Glutamatergic neuron (in vitro differentiated cells): ENCODE measurements at regions not wholly inside any gene's neighbourhood (a gene's known extent, or its start where the extent isn't known, plus 50 kb on each side); places are given as distances from the start of the nearest gene placed in this dataset.

Experiments
- DNase-seq: peaks from one replicate; pipeline ENCODE4 v3.0.0; 2022
- H3K27ac Mint-ChIP-seq: one replicate; pipeline ENCODE4 v1.8.0; 2020; ENCODE audit warnings: mild to moderate bottlenecking, mixed read lengths, inconsistent platforms; ENCODE audit not compliant: unreplicated experiment
- H3K27me3 Mint-ChIP-seq: one replicate; pipeline ENCODE4 v1.8.0; 2020; ENCODE audit warnings: mild to moderate bottlenecking, moderate library complexity, mixed read lengths, inconsistent platforms; ENCODE audit not compliant: unreplicated experiment
- H3K36me3 Mint-ChIP-seq: one replicate; pipeline ENCODE4 v1.8.0; 2020; ENCODE audit warnings: mild to moderate bottlenecking, mixed read lengths, inconsistent platforms; ENCODE audit not compliant: unreplicated experiment
- H3K4me1 Mint-ChIP-seq: one replicate; pipeline ENCODE4 v1.8.0; 2020; ENCODE audit warnings: mild to moderate bottlenecking, low read depth, mixed read lengths, inconsistent platforms; ENCODE audit not compliant: unreplicated experiment
- H3K4me3 Mint-ChIP-seq: one replicate; pipeline ENCODE4 v1.8.0; 2020; ENCODE audit warnings: mild to moderate bottlenecking, mixed read lengths, inconsistent platforms; ENCODE audit not compliant: unreplicated experiment
- H3K9me3 Mint-ChIP-seq: one replicate; pipeline ENCODE4 v1.8.0; 2020; ENCODE audit warnings: mild to moderate bottlenecking, moderate library complexity, mixed read lengths, inconsistent platforms; ENCODE audit not compliant: unreplicated experiment
- TF ChIP-seq, protein P1 (sequence below): fragments of 200-600 bp; sonication (generic); IDR thresholded peaks from one replicate; pipeline ENCODE4 v1.5.0; 2021; ENCODE audit not compliant: partially characterized antibody, unreplicated experiment

DNA sequence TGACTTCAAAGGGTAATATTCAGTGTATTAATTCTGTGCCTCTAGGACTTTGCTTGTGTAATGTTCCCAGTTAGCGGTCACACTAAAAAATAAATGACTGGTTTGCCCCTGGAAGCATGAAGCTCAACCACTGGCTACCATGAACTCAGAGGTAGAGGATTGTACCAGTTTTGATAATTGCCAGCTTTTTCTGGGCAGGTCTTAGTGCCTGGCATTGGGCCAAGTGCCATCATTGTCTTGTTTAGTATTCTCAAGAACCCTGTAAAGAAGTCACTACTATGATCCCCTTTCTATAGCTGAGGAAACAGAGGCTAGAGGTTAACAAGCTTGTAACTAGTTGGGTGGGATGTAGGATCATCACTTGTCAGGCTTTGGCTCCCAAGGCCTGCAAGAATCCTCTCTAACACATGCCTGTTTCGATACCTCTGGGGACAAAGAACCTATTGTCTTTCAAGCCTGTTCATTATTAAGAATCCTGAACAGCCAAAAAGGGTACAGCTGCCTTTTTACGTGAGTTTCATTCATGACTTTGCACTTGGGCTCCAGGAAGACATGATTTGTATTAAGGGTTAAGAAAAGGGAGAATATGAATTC, 121.9 kb upstream of the JUN start:
- no peak for DNase-seq
- TF ChIP-seq, protein P1, sequence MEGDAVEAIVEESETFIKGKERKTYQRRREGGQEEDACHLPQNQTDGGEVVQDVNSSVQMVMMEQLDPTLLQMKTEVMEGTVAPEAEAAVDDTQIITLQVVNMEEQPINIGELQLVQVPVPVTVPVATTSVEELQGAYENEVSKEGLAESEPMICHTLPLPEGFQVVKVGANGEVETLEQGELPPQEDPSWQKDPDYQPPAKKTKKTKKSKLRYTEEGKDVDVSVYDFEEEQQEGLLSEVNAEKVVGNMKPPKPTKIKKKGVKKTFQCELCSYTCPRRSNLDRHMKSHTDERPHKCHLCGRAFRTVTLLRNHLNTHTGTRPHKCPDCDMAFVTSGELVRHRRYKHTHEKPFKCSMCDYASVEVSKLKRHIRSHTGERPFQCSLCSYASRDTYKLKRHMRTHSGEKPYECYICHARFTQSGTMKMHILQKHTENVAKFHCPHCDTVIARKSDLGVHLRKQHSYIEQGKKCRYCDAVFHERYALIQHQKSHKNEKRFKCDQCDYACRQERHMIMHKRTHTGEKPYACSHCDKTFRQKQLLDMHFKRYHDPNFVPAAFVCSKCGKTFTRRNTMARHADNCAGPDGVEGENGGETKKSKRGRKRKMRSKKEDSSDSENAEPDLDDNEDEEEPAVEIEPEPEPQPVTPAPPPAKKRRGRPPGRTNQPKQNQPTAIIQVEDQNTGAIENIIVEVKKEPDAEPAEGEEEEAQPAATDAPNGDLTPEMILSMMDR: no peak
- Mint-ChIP-seq H3K4me3 (no peak overlapping the region), H3K36me3 (no peaks in the 10 kb centered on the region), H3K27ac (no peak overlapping the region), H3K9me3 (peaks cover 5% of the 10 kb centered on the region), H3K4me1 (peaks cover 4% of the 10 kb centered on the region), H3K27me3 (peaks cover 2% of the 10 kb centered on the region)

DNA sequence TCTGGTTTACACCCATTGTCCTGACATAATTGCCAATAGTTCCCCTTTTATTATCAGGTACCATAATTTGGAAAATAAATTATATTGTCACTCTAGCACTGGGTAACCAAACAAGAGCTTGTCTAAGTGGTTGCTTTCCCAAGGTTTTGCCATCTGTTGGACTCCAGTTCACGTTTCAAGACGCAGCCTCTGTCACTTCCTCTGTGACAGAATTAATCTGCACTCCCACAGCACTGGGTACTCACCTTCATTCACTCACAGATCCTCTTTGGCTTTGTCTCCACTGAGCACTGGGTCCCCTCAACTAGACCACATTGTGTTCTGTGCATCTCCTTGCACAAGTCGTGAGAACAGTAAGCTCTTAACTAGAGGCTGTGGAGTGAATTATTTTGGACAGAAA, 123.6 kb upstream of the JUN start:
- H3K27me3 Mint-ChIP-seq: no peaks in the 10 kb centered on the region
- TF ChIP-seq, protein P1: no peak
- no peak overlapping the region for H3K4me3 Mint-ChIP-seq
- H3K4me1 Mint-ChIP-seq: no peaks in the 10 kb centered on the region
- peaks cover 5% of the 10 kb centered on the region for H3K9me3 Mint-ChIP-seq
- H3K27ac Mint-ChIP-seq: no peak overlapping the region
- no peak for DNase-seq
- H3K36me3 Mint-ChIP-seq: no peaks in the 10 kb centered on the region

DNA sequence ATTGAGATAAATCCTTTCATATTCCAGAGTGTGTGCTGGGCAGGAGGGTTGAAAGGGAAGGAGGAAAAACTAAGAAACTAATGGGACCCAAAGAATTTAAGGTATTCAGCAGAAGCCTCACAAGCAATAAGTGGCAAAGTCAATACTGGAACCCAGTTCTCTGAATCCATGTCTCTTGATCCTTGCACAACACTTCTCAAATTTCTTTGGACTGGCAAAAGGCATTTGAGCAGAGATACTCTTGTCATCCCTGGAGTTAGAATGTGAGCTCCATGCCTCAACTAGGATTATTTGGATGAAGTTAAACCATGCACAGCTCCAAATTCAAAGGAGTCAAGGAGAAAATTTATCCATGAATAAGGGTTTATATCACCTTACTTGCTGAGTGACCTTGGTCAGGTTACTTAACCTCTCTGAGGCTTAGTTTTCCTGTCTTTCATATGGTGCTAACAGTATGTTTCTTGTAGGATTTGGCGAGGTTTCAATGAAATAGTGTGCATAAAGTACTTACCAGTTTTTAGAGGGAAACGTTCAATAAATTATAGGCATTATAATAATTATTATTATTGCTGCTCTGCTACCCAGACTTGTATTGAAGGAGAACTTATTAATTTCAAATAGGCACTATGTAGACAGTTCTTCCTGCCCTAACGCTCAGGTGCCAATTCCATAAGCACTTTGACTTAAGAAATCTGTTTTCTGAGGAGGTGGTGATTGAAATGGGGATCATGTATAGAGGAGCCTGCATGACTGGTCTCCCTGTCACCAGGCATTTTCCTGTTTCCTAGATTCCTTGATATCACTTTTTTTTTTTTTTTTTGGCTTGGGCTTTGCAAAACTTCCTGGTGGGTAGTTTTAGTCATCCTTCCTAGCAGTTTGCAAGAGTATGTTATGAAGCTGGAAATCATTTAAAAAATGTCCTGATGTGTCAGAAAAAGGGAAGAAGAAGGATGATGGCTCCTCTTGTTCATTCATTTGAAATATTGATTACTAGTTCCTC, 125.0 kb upstream of the JUN start:
- Mint-ChIP-seq H3K4me3 (no peak overlapping the region), H3K27ac (no peak overlapping the region), H3K27me3 (no peaks in the 10 kb centered on the region), H3K36me3 (no peaks in the 10 kb centered on the region), H3K9me3 (peaks cover 5% of the 10 kb centered on the region), H3K4me1 (no peaks in the 10 kb centered on the region)
- no peak for DNase-seq
- TF ChIP-seq, protein P1: no peak

DNA sequence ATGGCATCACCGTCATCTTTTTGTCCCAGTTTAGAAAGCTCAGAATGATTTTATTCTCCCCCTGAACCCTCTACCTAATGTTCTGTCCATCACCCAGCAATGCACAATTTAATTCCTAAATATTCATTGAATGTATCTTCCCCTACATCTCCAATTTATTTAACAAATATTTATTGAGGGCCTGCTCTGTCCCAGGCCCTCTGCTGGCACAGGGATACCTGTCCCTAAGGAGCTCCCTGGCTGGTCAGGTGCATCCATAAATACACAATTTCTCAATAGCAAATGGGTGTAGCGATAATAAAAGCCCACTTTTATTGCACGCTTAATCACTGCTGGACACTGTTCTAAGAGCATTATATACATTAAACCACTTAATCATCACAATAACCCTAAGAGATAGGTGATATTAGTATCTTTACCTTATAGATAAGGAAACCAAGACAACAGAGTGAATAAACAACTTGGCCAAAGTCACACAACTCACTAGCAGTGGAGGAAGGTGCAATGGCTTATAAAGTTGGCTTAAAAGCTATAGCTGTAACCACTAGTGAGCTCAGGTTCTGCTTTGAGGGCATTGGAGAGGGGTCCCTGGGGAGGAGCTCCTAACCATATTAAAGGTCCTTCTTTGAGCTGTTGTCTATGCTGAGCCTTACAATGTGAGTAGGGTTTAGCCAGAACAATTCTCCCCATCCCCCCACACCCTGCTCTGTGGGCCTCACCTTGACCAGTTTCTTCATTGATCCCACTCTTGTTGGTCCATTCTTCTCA, 126.3 kb upstream of the JUN start:
- no peaks in the 10 kb centered on the region for H3K27me3 Mint-ChIP-seq
- peaks cover 2% of the 10 kb centered on the region for H3K9me3 Mint-ChIP-seq
- no peaks in the 10 kb centered on the region for H3K4me1 Mint-ChIP-seq
- H3K36me3 Mint-ChIP-seq: no peaks in the 10 kb centered on the region
- no peak overlapping the region for H3K27ac Mint-ChIP-seq
- TF ChIP-seq, protein P1: no peak
- no peak overlapping the region for H3K4me3 Mint-ChIP-seq
- DNase-seq: no peak
